RWPE2 (cell line): ENCODE measurements at regions not wholly inside any gene's neighbourhood (a gene's known extent, or its start where the extent isn't known, plus 50 kb on each side); places are given as distances from the start of the nearest gene placed in this dataset.

Source experiments
- ATAC-seq: fragments of 200-7000 bp; cut with Tn5 transposase; 3 replicates; pipeline ENCODE4 v1.9.1; 2021; ENCODE audit warnings: low read depth
- DNase-seq: peaks from one replicate; pipeline ENCODE4 v3.0.0-alpha.2; 2020; ENCODE audit warnings: low spot score
- H3K27ac ChIP-seq: fragments of 450-650 bp; 2 replicates; pipeline ENCODE4 v1.5.1; 2017; ENCODE audit warnings: mild to moderate bottlenecking; ENCODE audit not compliant: poor library complexity, severe bottlenecking
- H3K27me3 ChIP-seq: fragments of 250-450 bp; sonication (Bioruptor Pico); 2 replicates; pipeline ENCODE4 v1.5.1; 2021; ENCODE audit warnings: mild to moderate bottlenecking, moderate library complexity; ENCODE audit not compliant: insufficient read depth, poor library complexity, severe bottlenecking
- H3K36me3 ChIP-seq: fragments of 250-450 bp; sonication (Bioruptor Pico); 2 replicates; pipeline ENCODE4 v1.5.1; 2020; ENCODE audit warnings: low read depth, mild to moderate bottlenecking, moderate library complexity
- H3K4me1 ChIP-seq: fragments of 250-450 bp; sonication (Bioruptor Pico); 2 replicates; pipeline ENCODE4 v1.5.1; 2021; ENCODE audit warnings: mild to moderate bottlenecking, moderate library complexity; ENCODE audit not compliant: insufficient read depth, poor library complexity, severe bottlenecking
- H3K4me3 ChIP-seq: fragments of 250-450 bp; sonication (Bioruptor Pico); 2 replicates; pipeline ENCODE4 v1.5.1; 2021; ENCODE audit warnings: mild to moderate bottlenecking, moderate library complexity; ENCODE audit not compliant: severe bottlenecking
- H3K9me3 ChIP-seq: fragments of 250-450 bp; sonication (Bioruptor Pico); 2 replicates; pipeline ENCODE4 v1.5.1; 2021; ENCODE audit warnings: mild to moderate bottlenecking, moderate library complexity; ENCODE audit not compliant: severe bottlenecking
- TF ChIP-seq, protein P1 (sequence below): fragments of 450-650 bp; IDR thresholded peaks from one replicate; pipeline ENCODE4 v1.5.1; 2017; ENCODE audit warnings: mild to moderate bottlenecking, moderate library complexity; ENCODE audit not compliant: poor library complexity, severe bottlenecking

DNA sequence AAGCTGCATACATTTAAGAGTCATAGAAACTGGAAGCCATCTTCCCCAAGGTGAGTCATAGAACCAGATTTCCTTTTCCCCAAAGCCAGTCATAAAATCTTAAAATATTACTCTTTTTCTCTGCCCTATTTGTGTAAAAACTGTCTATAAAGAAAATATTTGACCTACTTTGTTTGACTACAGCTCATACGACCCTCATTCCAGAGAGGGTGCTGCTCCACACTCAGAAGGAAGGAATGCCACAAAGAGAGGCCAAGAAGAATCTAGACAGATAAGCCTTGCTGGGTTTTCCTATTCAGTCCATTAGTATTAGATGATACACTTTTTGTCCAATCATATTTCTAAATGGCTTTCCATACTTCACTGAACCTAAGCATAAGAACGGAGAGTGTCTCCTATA is 671.6 kb upstream of the SGO1 start:
- TF ChIP-seq, protein P1, sequence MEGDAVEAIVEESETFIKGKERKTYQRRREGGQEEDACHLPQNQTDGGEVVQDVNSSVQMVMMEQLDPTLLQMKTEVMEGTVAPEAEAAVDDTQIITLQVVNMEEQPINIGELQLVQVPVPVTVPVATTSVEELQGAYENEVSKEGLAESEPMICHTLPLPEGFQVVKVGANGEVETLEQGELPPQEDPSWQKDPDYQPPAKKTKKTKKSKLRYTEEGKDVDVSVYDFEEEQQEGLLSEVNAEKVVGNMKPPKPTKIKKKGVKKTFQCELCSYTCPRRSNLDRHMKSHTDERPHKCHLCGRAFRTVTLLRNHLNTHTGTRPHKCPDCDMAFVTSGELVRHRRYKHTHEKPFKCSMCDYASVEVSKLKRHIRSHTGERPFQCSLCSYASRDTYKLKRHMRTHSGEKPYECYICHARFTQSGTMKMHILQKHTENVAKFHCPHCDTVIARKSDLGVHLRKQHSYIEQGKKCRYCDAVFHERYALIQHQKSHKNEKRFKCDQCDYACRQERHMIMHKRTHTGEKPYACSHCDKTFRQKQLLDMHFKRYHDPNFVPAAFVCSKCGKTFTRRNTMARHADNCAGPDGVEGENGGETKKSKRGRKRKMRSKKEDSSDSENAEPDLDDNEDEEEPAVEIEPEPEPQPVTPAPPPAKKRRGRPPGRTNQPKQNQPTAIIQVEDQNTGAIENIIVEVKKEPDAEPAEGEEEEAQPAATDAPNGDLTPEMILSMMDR: no peak
- H3K4me1 ChIP-seq: no peaks in the 10 kb centered on the region
- ATAC-seq: no peak
- no peaks in the 10 kb centered on the region for H3K36me3 ChIP-seq
- no peaks in the 10 kb centered on the region for H3K27me3 ChIP-seq
- H3K4me3 ChIP-seq: no peak overlapping the region
- H3K27ac ChIP-seq: no peak overlapping the region
- peaks cover 4% of the 10 kb centered on the region for H3K9me3 ChIP-seq
- DNase-seq: no peak

DNA sequence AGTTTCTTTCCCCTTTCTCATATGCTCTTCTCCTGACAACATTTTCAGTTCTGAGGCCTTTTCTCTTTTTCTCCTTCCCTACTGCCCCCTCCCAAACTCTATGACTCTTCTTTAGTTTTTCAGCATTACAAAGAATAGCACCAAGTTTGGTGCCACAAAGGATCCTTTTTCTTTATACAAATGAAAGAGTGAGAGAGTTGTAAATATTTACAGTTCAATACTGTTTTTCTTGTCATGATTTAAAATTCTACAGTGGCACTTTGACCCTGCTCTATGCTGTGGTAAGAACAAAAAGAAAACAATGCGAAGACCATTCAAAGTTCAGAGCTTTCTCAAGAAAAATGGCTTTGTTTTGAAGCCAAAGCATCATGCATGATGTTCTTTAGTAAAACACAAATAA is 667.9 kb upstream of the SGO1 start:
- H3K9me3 ChIP-seq: no peaks in the 10 kb centered on the region
- H3K4me3 ChIP-seq: no peak overlapping the region
- no peak for ATAC-seq
- H3K36me3 ChIP-seq: no peaks in the 10 kb centered on the region
- H3K4me1 ChIP-seq: no peaks in the 10 kb centered on the region
- no peak overlapping the region for H3K27ac ChIP-seq
- no peak for DNase-seq
- no peaks in the 10 kb centered on the region for H3K27me3 ChIP-seq
- TF ChIP-seq, protein P1: no peak

GRCh38 chr3:20852712-20853111 is 666.7 kb upstream of the SGO1 start:
- Histone ChIP-seq H3K27ac (no peak overlapping the region), H3K27me3 (no peaks in the 10 kb centered on the region), H3K9me3 (no peaks in the 10 kb centered on the region), H3K4me1 (no peaks in the 10 kb centered on the region), H3K36me3 (no peaks in the 10 kb centered on the region), H3K4me3 (no peak overlapping the region)
- DNase-seq (no peak), ATAC-seq (no peak)
- TF ChIP-seq, protein P1: no peak

GRCh38 chr3:20849975-20850374 is 664.0 kb upstream of the SGO1 start:
- Histone ChIP-seq H3K4me3 (no peak overlapping the region), H3K27me3 (no peaks in the 10 kb centered on the region), H3K9me3 (no peaks in the 10 kb centered on the region), H3K27ac (no peak overlapping the region), H3K4me1 (no peaks in the 10 kb centered on the region), H3K36me3 (no peaks in the 10 kb centered on the region)
- ATAC-seq: no peak
- TF ChIP-seq, protein P1: no peak
- DNase-seq: no peak

DNA sequence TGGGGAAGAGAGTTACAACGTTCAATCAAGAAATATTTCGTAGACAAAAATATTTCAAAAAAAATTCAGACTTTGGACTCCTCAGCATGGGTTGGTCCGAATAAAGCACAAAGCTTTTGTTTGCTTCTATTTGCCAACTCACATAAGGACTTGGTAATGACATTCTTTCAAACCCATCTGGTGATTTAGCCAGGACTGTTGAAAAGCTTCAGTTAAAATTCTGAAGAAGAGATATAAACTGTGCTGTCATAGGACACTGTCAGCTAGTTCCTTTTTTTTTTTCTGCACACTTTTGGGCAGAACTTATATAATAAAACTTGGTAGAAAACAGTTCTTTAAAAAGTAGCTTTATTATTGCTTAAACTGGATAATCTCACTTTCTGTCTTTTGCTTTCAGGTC is 660.8 kb upstream of the SGO1 start:
- no peak overlapping the region for H3K4me3 ChIP-seq
- ATAC-seq (no peak), DNase-seq (no peak)
- H3K4me1 ChIP-seq: no peaks in the 10 kb centered on the region
- TF ChIP-seq, protein P1: no peak
- no peaks in the 10 kb centered on the region for H3K9me3 ChIP-seq
- H3K27ac ChIP-seq: no peak overlapping the region
- H3K36me3 ChIP-seq: no peaks in the 10 kb centered on the region
- no peaks in the 10 kb centered on the region for H3K27me3 ChIP-seq
